Thyroid gland (tissue), 4 donors: ENCODE measurements at regions not wholly inside any gene's neighbourhood (a gene's known extent, or its start where the extent isn't known, plus 50 kb on each side); places are given as distances from the start of the nearest gene placed in this dataset.

Experiments used
- POLR2A ChIP-seq, 2 donors: fragments of 450-650 bp; IDR thresholded peaks; one replicate each; pipeline ENCODE4 v1.6.1; 2017; ENCODE audit warnings: antibody characterized with exemption in 2 of 2, mild to moderate bottlenecking in 2 of 2, moderate library complexity in 1 of 2
- TF ChIP-seq, protein P1 (sequence below), 6 experiments: fragments of 200-600 bp in 3 of 6; fragments of 450-650 bp in 3 of 6; sonication (generic) in 3 of 6; IDR thresholded peaks; one replicate each; pipeline ENCODE4 v1.5.1; 2016 to 2019; ENCODE audit warnings: antibody characterized with exemption in 6 of 6, mild to moderate bottlenecking in 2 of 6, inconsistent platforms in 1 of 6, moderate library complexity in 1 of 6

DNA sequence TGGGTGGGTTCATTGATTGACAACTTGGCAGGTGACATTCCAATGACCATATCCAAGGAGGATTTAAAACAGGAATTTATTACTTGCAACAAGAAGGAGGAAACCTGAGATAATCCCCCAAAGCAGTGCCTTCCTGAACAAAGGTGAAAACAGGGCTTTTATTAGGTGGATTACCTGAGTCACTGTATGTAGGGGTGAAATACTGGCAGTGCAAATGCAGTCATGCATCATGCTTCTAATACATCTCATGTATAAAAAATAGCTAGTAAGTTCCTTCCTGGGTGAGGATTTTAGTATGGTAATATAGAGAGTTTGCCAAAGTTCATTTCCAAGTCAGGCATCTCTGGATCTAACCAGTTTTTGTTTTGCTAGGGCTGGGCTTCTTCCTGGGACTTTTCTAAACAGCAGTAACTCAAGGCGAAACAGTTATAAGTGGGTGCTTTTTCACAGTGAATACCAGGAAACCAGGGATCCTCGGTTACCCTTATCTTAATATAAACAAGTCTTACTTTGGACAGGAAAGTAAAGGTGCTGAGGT, 583.4 kb upstream of the LRRTM1 start:
- TF ChIP-seq, protein P1, sequence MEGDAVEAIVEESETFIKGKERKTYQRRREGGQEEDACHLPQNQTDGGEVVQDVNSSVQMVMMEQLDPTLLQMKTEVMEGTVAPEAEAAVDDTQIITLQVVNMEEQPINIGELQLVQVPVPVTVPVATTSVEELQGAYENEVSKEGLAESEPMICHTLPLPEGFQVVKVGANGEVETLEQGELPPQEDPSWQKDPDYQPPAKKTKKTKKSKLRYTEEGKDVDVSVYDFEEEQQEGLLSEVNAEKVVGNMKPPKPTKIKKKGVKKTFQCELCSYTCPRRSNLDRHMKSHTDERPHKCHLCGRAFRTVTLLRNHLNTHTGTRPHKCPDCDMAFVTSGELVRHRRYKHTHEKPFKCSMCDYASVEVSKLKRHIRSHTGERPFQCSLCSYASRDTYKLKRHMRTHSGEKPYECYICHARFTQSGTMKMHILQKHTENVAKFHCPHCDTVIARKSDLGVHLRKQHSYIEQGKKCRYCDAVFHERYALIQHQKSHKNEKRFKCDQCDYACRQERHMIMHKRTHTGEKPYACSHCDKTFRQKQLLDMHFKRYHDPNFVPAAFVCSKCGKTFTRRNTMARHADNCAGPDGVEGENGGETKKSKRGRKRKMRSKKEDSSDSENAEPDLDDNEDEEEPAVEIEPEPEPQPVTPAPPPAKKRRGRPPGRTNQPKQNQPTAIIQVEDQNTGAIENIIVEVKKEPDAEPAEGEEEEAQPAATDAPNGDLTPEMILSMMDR (IDR thresholded peaks at IDR 0.05), result no peak
- no peak for TF ChIP-seq POLR2A (IDR thresholded peaks at IDR 0.05)
